HL-60 (cell line): ENCODE measurements at regions not wholly inside any gene's neighbourhood (a gene's known extent, or its start where the extent isn't known, plus 50 kb on each side); places are given as distances from the start of the nearest gene placed in this dataset.

Source experiments
- GABPA ChIP-seq: IDR thresholded peaks from 2 replicates; pipeline ENCODE4 v1.6.1; 2012; ENCODE audit warnings: low read depth
- TF ChIP-seq, protein P1 (sequence below): IDR thresholded peaks from one replicate; pipeline ENCODE4 v1.5.1; 2011; ENCODE audit warnings: low read length, control low read depth, inconsistent platforms; ENCODE audit not compliant: insufficient read depth

DNA sequence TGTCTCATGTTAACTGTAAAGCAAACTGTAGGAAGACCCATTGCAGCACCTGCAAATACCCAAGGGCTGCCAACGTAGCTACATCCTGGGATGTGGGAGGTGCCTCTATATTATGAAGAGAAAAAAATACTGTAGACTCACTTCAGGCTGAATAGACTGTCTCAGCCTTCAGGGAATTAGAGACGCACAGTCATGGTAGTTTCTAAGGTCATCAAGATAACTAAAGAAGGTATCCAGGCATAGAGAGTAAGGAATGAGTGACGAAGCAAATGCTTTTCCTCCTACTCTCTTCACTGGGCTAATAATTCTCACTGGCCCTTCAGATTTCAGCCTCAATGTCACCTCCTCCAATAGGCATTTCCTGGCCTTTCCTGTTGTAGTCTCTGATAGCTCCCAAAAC lies 121.6 kb upstream of the ECI2 start:
- TF ChIP-seq, protein P1, sequence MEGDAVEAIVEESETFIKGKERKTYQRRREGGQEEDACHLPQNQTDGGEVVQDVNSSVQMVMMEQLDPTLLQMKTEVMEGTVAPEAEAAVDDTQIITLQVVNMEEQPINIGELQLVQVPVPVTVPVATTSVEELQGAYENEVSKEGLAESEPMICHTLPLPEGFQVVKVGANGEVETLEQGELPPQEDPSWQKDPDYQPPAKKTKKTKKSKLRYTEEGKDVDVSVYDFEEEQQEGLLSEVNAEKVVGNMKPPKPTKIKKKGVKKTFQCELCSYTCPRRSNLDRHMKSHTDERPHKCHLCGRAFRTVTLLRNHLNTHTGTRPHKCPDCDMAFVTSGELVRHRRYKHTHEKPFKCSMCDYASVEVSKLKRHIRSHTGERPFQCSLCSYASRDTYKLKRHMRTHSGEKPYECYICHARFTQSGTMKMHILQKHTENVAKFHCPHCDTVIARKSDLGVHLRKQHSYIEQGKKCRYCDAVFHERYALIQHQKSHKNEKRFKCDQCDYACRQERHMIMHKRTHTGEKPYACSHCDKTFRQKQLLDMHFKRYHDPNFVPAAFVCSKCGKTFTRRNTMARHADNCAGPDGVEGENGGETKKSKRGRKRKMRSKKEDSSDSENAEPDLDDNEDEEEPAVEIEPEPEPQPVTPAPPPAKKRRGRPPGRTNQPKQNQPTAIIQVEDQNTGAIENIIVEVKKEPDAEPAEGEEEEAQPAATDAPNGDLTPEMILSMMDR = no peak
- no peak for TF ChIP-seq GABPA
